HepG2 (cell line): ENCODE measurements at regions not wholly inside any gene's neighbourhood (a gene's known extent, or its start where the extent isn't known, plus 50 kb on each side); places are given as distances from the start of the nearest gene placed in this dataset.

ENCODE experiments used
- ATAC-seq: fragments of 200-7000 bp; cut with Tn5 transposase; 3 replicates; pipeline ENCODE4 v1.9.1; 2020; ENCODE audit warnings: mild to moderate bottlenecking, moderate library complexity
- BruUV-seq: library from RNA; stranded (reverse); fragments of 400-500 nt; replicated peaks from 2 replicates; lab custom pipeline; 2021; lab: Mats Ljungman, UMichigan
- CTCF ChIA-PET: fragments of 300-600 bp; formaldehyde crosslinking; extraction: SDS; loops from one replicate; lab custom pipeline; 2021; ENCODE audit warnings: low total read pairs, inconsistent platforms, low intra/inter-chr PET ratio; lab: Yijun Ruan, JAX
- POLR2A ChIA-PET: fragments of 350-600 bp; sonication (Branson Sonifier 250); formaldehyde crosslinking; loops from one replicate; lab custom pipeline; 2020; ENCODE audit warnings: antibody characterized with exemption, inconsistent platforms; lab: Yijun Ruan, JAX
- DNase-seq: peaks from one replicate; pipeline ENCODE4 v3.0.0-alpha.2; 2015; ENCODE audit warnings: low spot score
- FAIRE-seq: peaks from 3 replicates; lab custom pipeline; 2011; peaks lifted over from hg19 to GRCh38; lab: Jason Lieb, UNC
- H2AFZ ChIP-seq: one replicate; pipeline ENCODE4 v1.6.1; 2011; ENCODE audit warnings: low read length, inconsistent platforms
- H3K27ac ChIP-seq: fragments of 300-600 bp; 3 replicates; pipeline ENCODE4 v1.8.0; 2011; ENCODE audit warnings: mixed run types, mild to moderate bottlenecking, mixed read lengths, low read length, inconsistent platforms; ENCODE audit not compliant: insufficient read depth; ENCODE audit errors: extremely low read length
- H3K27me3 ChIP-seq, 2 experiments: fragments of 200-600 bp in 1 of 2; 2 replicates in 1 of 2; 3 replicates in 1 of 2; pipeline versions ENCODE4 v1.6.0 to v1.8.0; 2011; ENCODE audit warnings: low read length in 2 of 2, mild to moderate bottlenecking in 2 of 2, moderate library complexity in 2 of 2, inconsistent platforms in 1 of 2; ENCODE audit not compliant: insufficient read depth in 2 of 2, control insufficient read depth in 1 of 2
- H3K36me3 ChIP-seq, 2 experiments: fragments of 200-600 bp in 1 of 2; replicated peaks in 1 of 2; 2 replicates in 1 of 2; 3 replicates in 1 of 2; pipeline versions ENCODE4 v1.5.1 to v1.8.0; 2011; ENCODE audit warnings: low read length in 2 of 2, inconsistent platforms in 1 of 2; ENCODE audit not compliant: insufficient read depth in 2 of 2, control insufficient read depth in 1 of 2
- H3K4me1 ChIP-seq: 2 replicates; pipeline ENCODE4 v1.5.1; 2012; ENCODE audit warnings: low read length, inconsistent platforms; ENCODE audit not compliant: insufficient read depth
- H3K4me2 ChIP-seq: 2 replicates; pipeline ENCODE4 v1.6.0; 2011; ENCODE audit warnings: low read depth, low read length, inconsistent platforms
- H3K4me3 ChIP-seq, 3 experiments: fragments of 200-600 bp in 1 of 3; sonication (generic), shearing (Covaris generic) in 1 of 3; replicated peaks in 1 of 3; 2 replicates each; pipeline ENCODE4 v1.5.1; 2011 to 2016; ENCODE audit warnings: low read length in 3 of 3, inconsistent platforms in 2 of 3, low read depth in 2 of 3, mild to moderate bottlenecking in 2 of 3, control low read depth in 1 of 3, mixed read lengths in 1 of 3; ENCODE audit not compliant: insufficient read depth in 1 of 3
- H3K79me2 ChIP-seq: one replicate; pipeline ENCODE4 v1.6.1; 2011; ENCODE audit warnings: low read length, inconsistent platforms; ENCODE audit not compliant: insufficient read depth
- H3K9ac ChIP-seq: 2 replicates; pipeline ENCODE4 v1.6.0; 2011; ENCODE audit warnings: mild to moderate bottlenecking, low read depth, low read length, inconsistent platforms; ENCODE audit not compliant: insufficient read depth
- H3K9me3 ChIP-seq: 2 replicates; pipeline ENCODE4 v1.5.1; 2012; ENCODE audit warnings: mild to moderate bottlenecking, low read length
- H4K20me1 ChIP-seq: 2 replicates; pipeline ENCODE4 v1.6.0; 2011; ENCODE audit warnings: inconsistent platforms, mild to moderate bottlenecking, low read length, moderate library complexity; ENCODE audit not compliant: insufficient read depth
- ATF7 ChIP-seq, 2 experiments: fragments of 450-650 bp in 1 of 2; sonication (generic) in 1 of 2; formaldehyde crosslinking in 1 of 2; IDR thresholded peaks; 2 replicates each; pipeline versions ENCODE4 v1.4.0 to v1.6.1; 2016 to 2020; ENCODE audit warnings: antibody characterized with exemption in 1 of 2, mild to moderate bottlenecking in 1 of 2, missing genetic modification reagents in 1 of 2
- CREB1 ChIP-seq, 2 experiments: fragments of 450-650 bp in 1 of 2; IDR thresholded peaks; 2 replicates each; pipeline ENCODE4 v1.6.1; 2016 to 2017; ENCODE audit warnings: control low read depth in 1 of 2, mild to moderate bottlenecking in 1 of 2, missing compliant biosample characterization in 1 of 2, missing genetic modification characterization in 1 of 2
- GABPA ChIP-seq, 2 experiments: IDR thresholded peaks; 2 replicates each; pipeline ENCODE4 v1.6.1; 2011 to 2016; ENCODE audit warnings: low read depth in 2 of 2, low read length in 1 of 2, missing biosample characterization in 1 of 2, missing genetic modification characterization in 1 of 2
- MXD1 ChIP-seq: sonication (generic); formaldehyde crosslinking; IDR thresholded peaks from 2 replicates; pipeline ENCODE4 v1.4.0; 2020; ENCODE audit warnings: mild to moderate bottlenecking, missing genetic modification reagents
- NR1H2 ChIP-seq: sonication (generic); formaldehyde crosslinking; IDR thresholded peaks from 2 replicates; pipeline ENCODE4 v1.8.1; 2022; ENCODE audit warnings: low read depth, missing genetic modification reagents, borderline replicate concordance
- NR2F2 ChIP-seq: IDR thresholded peaks from 2 replicates; pipeline ENCODE4 v1.6.1; 2012; ENCODE audit warnings: low read depth, inconsistent platforms, borderline replicate concordance
- UBTF ChIP-seq: sonication (generic); formaldehyde crosslinking; IDR thresholded peaks from 2 replicates; pipeline ENCODE4 v1.4.0; 2020; ENCODE audit warnings: mild to moderate bottlenecking, missing genetic modification reagents
- in situ Hi-C: cut with HindIII; loops from 2 replicates; pipeline ENCODE4 v1.10.0; 2017; ENCODE audit warnings: low pct_unique_long_range_greater_than_20kb; ENCODE audit not compliant: extremely low pct_ligation_motif_present
- intact Hi-C: fragments of 100-400 bp; cut with micrococcal nuclease; formaldehyde crosslinking; loops from one replicate; pipeline ENCODE4 v1.10.0; 2022; ENCODE audit not compliant: unreplicated experiment
- TF ChIP-seq, protein P1 (sequence below): sonication (generic); formaldehyde crosslinking; IDR thresholded peaks from 2 replicates; pipeline ENCODE4 v1.4.0; 2020; ENCODE audit warnings: missing genetic modification reagents

- no peak for TF ChIP-seq MXD1
- no peak for TF ChIP-seq NR1H2
- TF ChIP-seq UBTF (CRISPR knock-in tag): no peak
- no peak for TF ChIP-seq GABPA (IDR thresholded peaks at IDR 0.05; ENCODE audit: low read depth, low read length)
- peak; percentile 32; the same call in 1 of the 2 replicates for TF ChIP-seq GABPA (CRISPR knock-in tag; IDR thresholded peaks at IDR 0.05; ENCODE audit: low read depth)
These were observed 65.3 kb downstream of the BTBD3 start (continued) for GRCh38 chr20:11982955-11983470.

GRCh38 chr20:11986954-11987353 is 69.3 kb downstream of the BTBD3 start:
- intact Hi-C loops: no loop called here
- ATAC-seq (no peak), FAIRE-seq (no peak), DNase-seq (no peak)
- TF ChIP-seq CREB1 (IDR thresholded peaks at IDR 0.05) (peak; percentile 53), CREB1 (CRISPR knock-in tag; IDR thresholded peaks at IDR 0.05) (no peak), ATF7 (IDR thresholded peaks at IDR 0.05) (peak; percentile 80), ATF7 (CRISPR knock-in tag; IDR thresholded peaks at IDR 0.05) (no peak), NR2F2 (no peak)
- TF ChIP-seq, protein P1, sequence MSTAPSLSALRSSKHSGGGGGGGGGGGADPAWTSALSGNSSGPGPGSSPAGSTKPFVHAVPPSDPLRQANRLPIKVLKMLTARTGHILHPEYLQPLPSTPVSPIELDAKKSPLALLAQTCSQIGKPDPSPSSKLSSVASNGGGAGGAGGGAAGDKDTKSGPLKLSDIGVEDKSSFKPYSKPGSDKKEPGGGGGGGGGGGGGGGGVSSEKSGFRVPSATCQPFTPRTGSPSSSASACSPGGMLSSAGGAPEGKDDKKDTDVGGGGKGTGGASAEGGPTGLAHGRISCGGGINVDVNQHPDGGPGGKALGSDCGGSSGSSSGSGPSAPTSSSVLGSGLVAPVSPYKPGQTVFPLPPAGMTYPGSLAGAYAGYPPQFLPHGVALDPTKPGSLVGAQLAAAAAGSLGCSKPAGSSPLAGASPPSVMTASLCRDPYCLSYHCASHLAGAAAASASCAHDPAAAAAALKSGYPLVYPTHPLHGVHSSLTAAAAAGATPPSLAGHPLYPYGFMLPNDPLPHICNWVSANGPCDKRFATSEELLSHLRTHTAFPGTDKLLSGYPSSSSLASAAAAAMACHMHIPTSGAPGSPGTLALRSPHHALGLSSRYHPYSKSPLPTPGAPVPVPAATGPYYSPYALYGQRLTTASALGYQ: no peak
- Histone ChIP-seq H3K79me2 (no peaks in the 10 kb centered on the region), H3K36me3 (no peaks in the 10 kb centered on the region), H3K4me1 (peaks cover 14% of the 10 kb centered on the region), H3K27me3 (no peaks in the 10 kb centered on the region; a peak in 1 of 5 replicates), H2AFZ (no peak overlapping the region), H3K9ac (no peak overlapping the region), H3K9me3 (no peaks in the 10 kb centered on the region), H3K4me3 (no peak overlapping the region), H4K20me1 (no peaks in the 10 kb centered on the region), H3K4me2 (no peak overlapping the region), H3K27ac (no peak overlapping the region)
- no TSS peak for BruUV-seq
- in situ Hi-C loops: no loop called here
- ChIA-PET POLR2A (no interaction called here), CTCF (no interaction called here)
